HG03095 (cell line): ENCODE measurements at regions not wholly inside any gene's neighbourhood (a gene's known extent, or its start where the extent isn't known, plus 50 kb on each side); places are given as distances from the start of the nearest gene placed in this dataset.
"Not testable (repeated sequence)": the region's sequence is repeated elsewhere in the genome, so short reads cannot be mapped to it uniquely, and the experiment has no call there.

Experiments
- ATAC-seq: cut with Tn5 transposase; IDR thresholded peaks from one replicate; pipeline ENCODE4 v1.9.1; 2021; ENCODE audit warnings: moderate library complexity; ENCODE audit not compliant: unreplicated experiment

GRCh38 chr7:24392774-24393173 is 108.8 kb downstream of the NPY start:
- ATAC-seq = no peak

- ATAC-seq = no peak
Observed at GRCh38 chr7:24395512-24395911, 111.5 kb downstream of the NPY start.

GRCh38 chr7:24396387-24396786 is 112.4 kb downstream of the NPY start:
- ATAC-seq = not testable (repeated sequence)

- no peak for ATAC-seq
Observed at GRCh38 chr7:24401628-24402593, 117.9 kb downstream of the NPY start.

GRCh38 chr7:24402655-24403054 is 118.7 kb downstream of the NPY start:
- ATAC-seq = no peak

- no peak for ATAC-seq
Observed at GRCh38 chr7:24403557-24403956, 119.6 kb downstream of the NPY start.

GRCh38 chr7:24404315-24404714 is 120.3 kb downstream of the NPY start:
- no peak for ATAC-seq

- ATAC-seq = no peak
Observed at GRCh38 chr7:24405002-24405401, 121.0 kb downstream of the NPY start.

GRCh38 chr7:24406053-24406788 is 122.2 kb downstream of the NPY start:
- peak; percentile 81 for ATAC-seq

- no peak for ATAC-seq
Observed at GRCh38 chr7:24406789-24407299, 122.9 kb downstream of the NPY start.

GRCh38 chr7:24407965-24408364 is 124.0 kb downstream of the NPY start:
- no peak for ATAC-seq

- ATAC-seq = no peak
Observed at GRCh38 chr7:24408798-24409430, 124.9 kb downstream of the NPY start.

- ATAC-seq = no peak
Observed at GRCh38 chr7:24409431-24410024, 125.5 kb downstream of the NPY start.

GRCh38 chr7:24411226-24411625 is 127.2 kb downstream of the NPY start:
- ATAC-seq = no peak

- no peak for ATAC-seq
Observed at GRCh38 chr7:24417526-24418120, 133.6 kb downstream of the NPY start.

- ATAC-seq = no peak
Observed at GRCh38 chr7:24419077-24419476, 135.1 kb downstream of the NPY start.

GRCh38 chr7:24419511-24419910 is 135.5 kb downstream of the NPY start:
- no peak for ATAC-seq

GRCh38 chr7:24422441-24423010 is 138.5 kb downstream of the NPY start:
- ATAC-seq = no peak

GRCh38 chr7:24425664-24426063 is 141.7 kb downstream of the NPY start:
- ATAC-seq = no peak

- no peak for ATAC-seq
Observed at GRCh38 chr7:24427048-24427447, 143.1 kb downstream of the NPY start.
